BLaER1 treated with 17β-estradiol and CSF1 and Interleukin-3, amounts not matched to agents 10 nM and 100 nM (cell line): ENCODE measurements at regions not wholly inside any gene's neighbourhood (a gene's known extent, or its start where the extent isn't known, plus 50 kb on each side); places are given as distances from the start of the nearest gene placed in this dataset.

Experiments used
- H3K27ac ChIP-seq, 11 experiments: shearing (Covaris generic); formaldehyde crosslinking; 2 replicates each; pipeline ENCODE4 v1.8.1; 2022
- H3K27me3 ChIP-seq, 11 experiments: shearing (Covaris generic); formaldehyde crosslinking; 2 replicates each; pipeline ENCODE4 v1.8.1; 2022
- H3K36me3 ChIP-seq, 11 experiments: shearing (Covaris generic); formaldehyde crosslinking; 2 replicates each; pipeline ENCODE4 v1.8.1; 2022
- H3K4me1 ChIP-seq, 10 experiments: shearing (Covaris generic); formaldehyde crosslinking; 2 replicates each; pipeline ENCODE4 v1.8.1; 2022
- H3K4me2 ChIP-seq, 11 experiments: shearing (Covaris generic); formaldehyde crosslinking; 2 replicates each; pipeline ENCODE4 v1.8.1; 2022
- H3K4me3 ChIP-seq, 10 experiments: shearing (Covaris generic); formaldehyde crosslinking; 2 replicates each; pipeline ENCODE4 v1.8.1; 2022
- H3K9ac ChIP-seq, 11 experiments: shearing (Covaris generic); formaldehyde crosslinking; 2 replicates each; pipeline ENCODE4 v1.8.1; 2022
- H3K9me3 ChIP-seq, 11 experiments: shearing (Covaris generic); formaldehyde crosslinking; replicated peaks in 1 of 11; 2 replicates each; pipeline ENCODE4 v1.8.1; 2022
- H4K20me1 ChIP-seq, 11 experiments: shearing (Covaris generic); formaldehyde crosslinking; 2 replicates each; pipeline ENCODE4 v1.8.1; 2022
- Cebpa-rat ChIP-seq, 11 experiments: shearing (Covaris generic); IDR thresholded peaks; 2 replicates each; pipeline ENCODE4 v1.8.1; 2022

DNA sequence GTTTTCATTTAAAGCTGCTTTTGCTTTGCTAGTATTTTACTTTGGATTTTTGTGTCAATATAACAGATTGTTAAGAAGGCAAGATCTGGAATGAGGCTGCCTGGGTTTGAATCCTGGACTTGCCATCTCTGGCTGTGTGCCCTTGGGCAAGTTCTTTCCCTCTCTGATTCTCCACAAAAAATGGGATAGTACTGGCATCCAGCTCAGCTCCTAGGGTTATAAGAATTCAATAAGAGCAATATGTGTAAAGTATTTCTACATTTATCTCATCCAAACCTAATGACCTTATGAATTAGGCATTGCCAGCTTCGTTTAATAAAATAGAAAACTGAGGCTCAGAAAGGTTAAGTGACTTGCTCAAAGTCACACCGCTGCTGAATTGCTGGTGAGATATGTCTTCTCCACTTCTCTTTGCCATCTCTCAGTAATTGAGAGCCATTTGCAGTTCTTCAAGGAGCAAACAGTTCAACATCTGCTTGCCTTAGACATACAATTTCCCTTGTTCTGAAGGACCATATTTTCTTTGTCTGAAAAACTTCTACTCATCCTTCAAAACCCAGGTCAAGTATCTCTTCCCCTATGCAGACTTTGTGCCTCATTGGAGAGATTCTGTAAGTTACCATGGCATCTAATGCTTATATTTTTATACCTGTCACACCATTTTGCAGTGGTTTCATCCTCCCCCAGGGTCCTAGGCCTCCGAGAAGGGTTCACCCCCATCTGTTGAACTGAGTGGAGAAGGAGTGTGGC lies 80.8 kb upstream of the TLE3 start:
- no peak overlapping the region for H3K27ac ChIP-seq
- H3K27me3 ChIP-seq = no peaks in the 10 kb centered on the region
- H3K36me3 ChIP-seq = no peaks in the 10 kb centered on the region
- H3K9me3 ChIP-seq = no peaks in the 10 kb centered on the region
- no peak overlapping the region for H3K9ac ChIP-seq
- H4K20me1 ChIP-seq = no peaks in the 10 kb centered on the region
- H3K4me2 ChIP-seq = no peak overlapping the region
- peaks cover 4 to 9% (median 5%) of the 10 kb centered on the region in 10 experiments; a peak in 14 of 20 replicates for H3K4me1 ChIP-seq
- H3K4me3 ChIP-seq = no peak overlapping the region
- TF ChIP-seq Cebpa-rat (IDR thresholded peaks at IDR 0.05) = no peak

DNA sequence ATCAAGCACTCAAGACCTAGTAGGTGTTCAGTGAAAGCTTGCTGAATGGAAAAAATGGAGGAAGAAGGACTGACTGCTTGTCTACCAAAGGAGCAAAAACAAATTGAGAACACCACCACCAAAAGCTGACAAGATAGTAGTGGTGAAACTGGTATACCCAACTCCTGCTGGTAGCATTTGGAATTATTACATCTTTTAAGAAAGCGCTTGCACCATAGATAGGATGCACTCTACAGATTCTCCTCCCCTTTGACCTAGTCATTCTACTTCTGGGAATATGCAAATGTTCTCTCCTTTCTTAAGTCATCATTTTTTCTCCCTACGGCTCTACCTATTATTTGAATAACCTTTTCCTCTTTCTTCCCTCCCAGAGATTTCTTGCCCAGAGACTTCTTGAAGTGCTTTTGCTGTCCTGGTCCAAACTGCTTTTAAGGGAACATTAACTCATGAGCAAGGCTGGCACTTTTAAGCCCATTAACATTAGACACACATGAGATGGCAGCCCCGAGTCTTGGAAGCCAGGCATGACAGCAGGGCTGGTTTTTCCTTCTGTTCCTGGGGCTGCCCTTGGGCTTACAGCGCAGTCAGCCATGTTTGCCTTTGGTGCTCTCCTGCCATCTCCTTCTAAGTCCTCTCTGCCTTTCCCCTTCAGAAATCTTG lies 75.0 kb upstream of the TLE3 start:
- no peak for TF ChIP-seq Cebpa-rat (IDR thresholded peaks at IDR 0.05)
- H3K4me1 ChIP-seq = no peaks in the 10 kb centered on the region
- peaks cover 0 to 8% (median 0%) of the 10 kb centered on the region in 11 experiments; a peak in 2 of 22 replicates for H3K27me3 ChIP-seq
- no peak overlapping the region for H3K27ac ChIP-seq
- H3K4me2 ChIP-seq = no peak overlapping the region
- no peaks in the 10 kb centered on the region for H3K36me3 ChIP-seq
- H3K9me3 ChIP-seq = no peaks in the 10 kb centered on the region
- no peak overlapping the region for H3K4me3 ChIP-seq
- H3K9ac ChIP-seq = no peak overlapping the region
- no peaks in the 10 kb centered on the region; a peak in 1 of 22 replicates for H4K20me1 ChIP-seq

GRCh38 chr15:70172124-70172523 lies 74.4 kb upstream of the TLE3 start:
- H3K4me2 ChIP-seq = no peak overlapping the region
- TF ChIP-seq Cebpa-rat (IDR thresholded peaks at IDR 0.05) = no peak
- H3K27me3 ChIP-seq = peaks cover 0 to 8% (median 0%) of the 10 kb centered on the region in 11 experiments; a peak in 2 of 22 replicates
- no peak overlapping the region for H3K4me3 ChIP-seq
- H3K36me3 ChIP-seq = no peaks in the 10 kb centered on the region
- no peak overlapping the region for H3K27ac ChIP-seq
- H3K9ac ChIP-seq = no peak overlapping the region
- no peaks in the 10 kb centered on the region for H3K9me3 ChIP-seq
- no peaks in the 10 kb centered on the region; a peak in 1 of 22 replicates for H4K20me1 ChIP-seq
- no peaks in the 10 kb centered on the region for H3K4me1 ChIP-seq

DNA sequence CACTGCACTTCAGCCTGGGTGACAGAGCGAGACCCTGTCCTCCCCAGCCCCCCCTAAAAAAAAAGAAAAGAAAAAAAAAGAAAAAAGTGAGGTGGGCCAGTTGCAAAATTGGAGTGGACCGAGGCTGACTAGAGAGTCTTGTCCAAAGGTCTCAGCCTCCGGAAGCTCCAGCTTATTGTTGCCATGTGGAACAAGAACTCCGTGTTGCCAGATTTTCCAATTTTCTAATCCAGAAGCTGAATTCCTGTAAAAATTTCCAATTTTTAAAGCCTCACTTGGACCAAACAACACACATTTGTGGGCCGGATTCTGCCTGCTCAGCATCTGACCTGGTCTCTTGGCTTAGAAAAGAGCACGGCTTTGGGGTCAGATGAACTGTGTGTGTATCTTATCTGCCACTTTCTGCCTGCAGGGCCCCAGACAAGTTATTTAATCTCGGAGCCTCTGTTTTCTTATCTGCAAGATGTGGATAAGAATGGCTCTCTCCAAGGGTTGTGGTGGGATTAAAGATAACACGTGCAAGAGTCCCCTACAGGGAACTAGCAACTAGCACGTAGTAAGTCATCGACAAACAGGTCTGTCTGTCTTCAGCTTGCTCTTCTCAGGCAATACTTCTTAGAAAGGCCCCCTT lies 73.7 kb upstream of the TLE3 start:
- no peak overlapping the region for H3K4me2 ChIP-seq
- H3K9me3 ChIP-seq = no peaks in the 10 kb centered on the region
- no peak overlapping the region for H3K9ac ChIP-seq
- H3K27ac ChIP-seq = no peak overlapping the region
- no peaks in the 10 kb centered on the region for H3K36me3 ChIP-seq
- H3K4me3 ChIP-seq = no peak overlapping the region
- no peaks in the 10 kb centered on the region for H3K4me1 ChIP-seq
- H3K27me3 ChIP-seq = peaks cover 0 to 8% (median 0%) of the 10 kb centered on the region in 11 experiments; a peak in 2 of 22 replicates
- no peak for TF ChIP-seq Cebpa-rat (IDR thresholded peaks at IDR 0.05)
- no peaks in the 10 kb centered on the region; a peak in 1 of 22 replicates for H4K20me1 ChIP-seq

GRCh38 chr15:70170096-70170699 lies 72.5 kb upstream of the TLE3 start:
- no peak for TF ChIP-seq Cebpa-rat (IDR thresholded peaks at IDR 0.05)
- Histone ChIP-seq H3K4me2 (no peak overlapping the region), H3K36me3 (no peaks in the 10 kb centered on the region), H3K4me3 (no peak overlapping the region), H4K20me1 (no peaks in the 10 kb centered on the region; a peak in 1 of 22 replicates), H3K27me3 (peaks cover 0 to 8% (median 0%) of the 10 kb centered on the region in 11 experiments; a peak in 2 of 22 replicates), H3K27ac (no peak overlapping the region), H3K4me1 (no peaks in the 10 kb centered on the region), H3K9me3 (no peaks in the 10 kb centered on the region), H3K9ac (no peak overlapping the region)

DNA sequence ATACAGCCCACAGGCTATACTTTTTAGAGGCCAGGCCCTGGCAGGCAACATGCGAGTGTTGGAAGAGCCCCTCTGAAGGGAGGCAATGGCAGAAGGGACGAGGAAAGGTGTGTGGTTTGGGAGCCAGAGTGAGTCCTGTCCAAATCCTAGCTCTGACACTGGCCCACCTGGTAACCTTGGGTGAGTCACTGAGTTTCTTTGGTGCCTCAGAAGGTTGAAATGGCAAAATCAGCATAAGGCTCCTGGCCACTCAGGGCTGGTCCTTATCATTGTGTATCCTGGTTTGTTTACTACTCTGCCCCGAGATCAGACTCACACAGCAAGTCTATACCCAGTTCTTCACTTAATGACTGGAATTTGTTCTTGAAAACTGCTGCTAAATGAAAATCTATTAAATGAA lies 71.4 kb upstream of the TLE3 start:
- no peak overlapping the region for H3K9ac ChIP-seq
- no peak overlapping the region for H3K4me2 ChIP-seq
- H3K4me3 ChIP-seq = no peak overlapping the region
- no peaks in the 10 kb centered on the region; a peak in 1 of 22 replicates for H4K20me1 ChIP-seq
- H3K9me3 ChIP-seq = peaks cover 0 to 4% (median 0%) of the 10 kb centered on the region in 11 experiments; a peak in 3 of 22 replicates
- H3K4me1 ChIP-seq = no peaks in the 10 kb centered on the region
- H3K27ac ChIP-seq = no peak overlapping the region
- TF ChIP-seq Cebpa-rat (IDR thresholded peaks at IDR 0.05) = no peak
- no peaks in the 10 kb centered on the region for H3K36me3 ChIP-seq
- peaks cover 0 to 8% (median 0%) of the 10 kb centered on the region in 11 experiments; a peak in 2 of 22 replicates for H3K27me3 ChIP-seq

DNA sequence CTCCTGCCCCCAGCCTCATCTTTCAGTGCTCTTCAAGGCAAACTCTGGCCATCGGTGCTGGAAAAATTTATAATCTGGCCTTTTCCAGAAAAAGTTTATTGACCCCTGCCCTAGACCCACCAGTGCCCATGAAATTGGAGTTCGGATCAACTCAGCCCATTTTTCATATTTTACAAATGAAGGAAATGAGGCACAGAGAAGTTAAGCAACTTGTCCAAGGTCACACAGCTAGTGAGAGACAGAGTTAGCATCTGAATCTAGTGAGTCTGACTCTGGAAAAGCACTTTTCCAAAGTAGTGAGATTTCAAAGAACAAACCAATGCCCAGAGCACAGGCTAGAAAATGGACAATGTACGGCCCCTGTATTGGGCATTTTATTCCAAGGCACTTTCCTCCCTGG lies 69.4 kb upstream of the TLE3 start:
- no peaks in the 10 kb centered on the region; a peak in 2 of 22 replicates for H4K20me1 ChIP-seq
- H3K4me1 ChIP-seq = no peaks in the 10 kb centered on the region
- H3K9ac ChIP-seq = no peak overlapping the region
- H3K4me3 ChIP-seq = no peak overlapping the region
- H3K27me3 ChIP-seq = peaks cover 0 to 7% (median 0%) of the 10 kb centered on the region in 11 experiments; a peak in 2 of 22 replicates
- peaks cover 0 to 6% (median 0%) of the 10 kb centered on the region in 11 experiments; a peak in 3 of 22 replicates for H3K9me3 ChIP-seq
- no peaks in the 10 kb centered on the region for H3K36me3 ChIP-seq
- H3K4me2 ChIP-seq = no peak overlapping the region
- no peak for TF ChIP-seq Cebpa-rat (IDR thresholded peaks at IDR 0.05)
- no peak overlapping the region for H3K27ac ChIP-seq

DNA sequence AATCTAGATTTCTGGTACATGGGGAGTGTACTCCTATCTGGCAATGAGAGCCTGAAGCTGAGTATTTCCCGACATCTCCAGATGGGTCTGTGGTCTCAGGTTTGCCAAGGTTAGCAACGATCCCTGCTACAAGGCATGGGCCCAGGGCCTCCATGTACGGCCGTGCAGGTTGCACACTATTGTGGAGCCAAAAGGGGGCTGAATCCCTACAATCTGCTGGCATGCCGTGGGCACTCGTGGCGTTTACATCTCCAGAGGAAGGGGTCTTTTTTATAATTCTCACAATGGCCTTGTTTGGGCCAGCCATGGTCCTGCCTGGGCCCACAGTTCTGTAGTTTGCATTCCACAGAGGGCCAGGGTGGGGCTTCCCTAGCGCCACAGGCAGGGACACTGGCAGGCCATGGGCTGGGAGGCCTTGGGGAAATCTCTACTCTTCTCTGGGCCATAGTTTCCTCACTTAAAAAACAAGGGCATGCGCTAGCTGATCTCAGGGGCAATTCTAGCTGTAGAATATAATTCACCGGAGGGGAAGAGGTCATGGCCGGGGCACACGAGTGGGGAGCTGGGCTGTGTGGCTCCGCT lies 68.9 kb upstream of the TLE3 start:
- Histone ChIP-seq H3K36me3 (no peaks in the 10 kb centered on the region), H3K4me3 (no peak overlapping the region), H3K27ac (no peak overlapping the region), H4K20me1 (peaks cover 0 to 1% (median 0%) of the 10 kb centered on the region in 11 experiments; a peak in 2 of 22 replicates), H3K9me3 (peaks cover 0 to 6% (median 0%) of the 10 kb centered on the region in 11 experiments; a peak in 3 of 22 replicates), H3K9ac (no peak overlapping the region), H3K4me1 (no peaks in the 10 kb centered on the region), H3K27me3 (peaks cover 0 to 3% (median 0%) of the 10 kb centered on the region in 11 experiments; a peak in 2 of 22 replicates), H3K4me2 (no peak overlapping the region)
- no peak for TF ChIP-seq Cebpa-rat (IDR thresholded peaks at IDR 0.05)
